IPS-18c (cell line): ENCODE measurements at regions not wholly inside any gene's neighbourhood (a gene's known extent, or its start where the extent isn't known, plus 50 kb on each side); places are given as distances from the start of the nearest gene placed in this dataset.
"Not testable (repeated sequence)": the region's sequence is repeated elsewhere in the genome, so short reads cannot be mapped to it uniquely, and the experiment has no call there.

Source experiments
- H3K4me3 ChIP-seq: 2 replicates; pipeline ENCODE4 v1.7.0; 2013; ENCODE audit warnings: low read depth, mild to moderate bottlenecking, low read length, moderate library complexity; ENCODE audit not compliant: insufficient read depth
- H3K9me3 ChIP-seq: one replicate; pipeline ENCODE4 v1.6.1; 2013; ENCODE audit warnings: mild to moderate bottlenecking, low read length, moderate library complexity; ENCODE audit not compliant: control insufficient read depth, insufficient read depth

DNA sequence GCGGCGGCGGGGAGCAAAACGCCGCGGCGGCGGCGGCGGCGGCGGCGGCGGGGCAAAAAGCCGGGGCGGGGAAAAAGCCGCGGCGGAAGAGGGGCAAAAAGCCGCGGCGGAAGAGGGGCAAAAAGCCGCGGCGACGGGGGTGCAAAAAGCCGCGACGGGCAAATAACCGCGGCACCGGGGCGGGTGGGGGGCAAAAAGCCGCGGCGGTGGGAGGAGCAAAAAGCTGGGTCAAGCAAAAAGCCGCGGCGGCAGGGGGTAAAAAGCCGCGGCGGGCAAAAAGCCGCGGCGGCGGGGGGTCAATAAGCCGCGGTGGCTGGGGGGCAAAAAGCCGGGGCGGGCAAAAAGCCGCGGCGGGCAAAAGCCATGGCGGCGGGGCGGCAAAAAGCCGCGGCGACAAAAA, 1633.2 kb downstream of the RPIA start:
- not testable (repeated sequence) for H3K4me3 ChIP-seq, H3K9me3 ChIP-seq

DNA sequence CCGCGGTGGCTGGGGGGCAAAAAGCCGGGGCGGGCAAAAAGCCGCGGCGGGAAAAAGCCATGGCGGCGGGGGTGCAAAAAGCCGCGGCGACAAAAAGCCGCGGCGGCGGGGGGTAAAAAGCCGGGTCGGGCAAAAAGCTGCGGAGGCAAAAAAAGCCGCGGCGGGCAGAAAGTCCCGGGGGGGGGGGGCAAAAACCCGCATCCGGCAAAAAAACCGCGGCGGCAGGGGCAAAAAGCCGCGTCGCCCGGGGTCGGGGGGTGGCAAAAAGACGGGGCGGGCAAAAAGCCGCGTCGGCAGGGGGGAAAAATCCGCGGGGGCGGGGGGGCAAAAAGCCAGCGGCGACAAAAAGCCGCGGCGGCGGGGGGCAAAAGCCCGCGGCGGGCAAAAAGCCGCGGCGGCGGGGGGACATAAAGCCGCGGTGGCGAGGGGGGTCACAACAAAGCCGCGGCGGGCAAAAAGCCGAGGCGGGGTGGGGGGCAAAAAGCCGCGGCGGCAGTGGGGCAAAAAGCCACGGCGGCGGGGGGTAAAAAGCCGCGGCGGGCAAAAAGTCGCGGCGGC, 1634.4 kb downstream of the RPIA start:
- not testable (repeated sequence) for H3K4me3 ChIP-seq, H3K9me3 ChIP-seq

DNA sequence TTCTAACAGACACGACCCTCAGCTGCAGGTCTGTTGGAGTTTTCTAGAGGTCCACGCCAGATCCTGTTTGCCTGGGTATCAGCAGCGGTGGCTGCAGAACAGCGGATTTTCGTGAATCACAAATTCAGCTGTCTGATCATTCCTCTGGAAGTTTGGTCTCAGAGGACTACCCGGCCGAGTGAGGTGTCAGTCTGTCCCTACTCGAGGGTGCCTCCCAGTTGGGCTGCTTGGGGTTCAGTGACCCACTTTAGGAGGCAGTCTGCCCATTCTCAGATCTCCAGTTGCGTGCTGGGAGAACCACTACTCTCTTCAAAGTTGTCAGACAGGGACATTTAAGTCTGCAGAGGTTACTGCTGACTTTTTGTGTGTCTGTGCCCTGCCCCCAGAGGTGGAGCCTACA, 1664.1 kb downstream of the RPIA start:
- H3K9me3 ChIP-seq, H3K4me3 ChIP-seq: not testable (repeated sequence)

DNA sequence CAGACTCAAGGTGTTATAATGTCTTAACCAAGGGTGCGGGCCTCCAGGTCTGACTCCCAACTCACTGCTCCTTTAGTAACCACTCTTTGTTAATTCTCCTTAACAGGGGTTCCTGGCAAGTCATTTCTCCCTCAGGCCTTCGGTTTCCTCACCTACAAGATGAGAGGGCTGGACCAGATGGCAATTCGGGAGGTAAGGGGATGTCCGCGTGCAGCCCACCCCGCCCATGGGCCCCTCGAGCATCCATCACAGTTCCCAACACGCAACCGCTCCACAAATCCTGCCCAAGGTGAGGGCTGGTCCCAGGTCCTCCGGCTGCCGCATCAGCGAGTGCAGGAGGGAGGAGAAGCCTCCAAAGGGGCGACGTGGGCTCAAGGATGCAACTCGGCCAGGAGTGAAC, 1667.9 kb downstream of the RPIA start:
- H3K9me3 ChIP-seq, H3K4me3 ChIP-seq: not testable (repeated sequence)

DNA sequence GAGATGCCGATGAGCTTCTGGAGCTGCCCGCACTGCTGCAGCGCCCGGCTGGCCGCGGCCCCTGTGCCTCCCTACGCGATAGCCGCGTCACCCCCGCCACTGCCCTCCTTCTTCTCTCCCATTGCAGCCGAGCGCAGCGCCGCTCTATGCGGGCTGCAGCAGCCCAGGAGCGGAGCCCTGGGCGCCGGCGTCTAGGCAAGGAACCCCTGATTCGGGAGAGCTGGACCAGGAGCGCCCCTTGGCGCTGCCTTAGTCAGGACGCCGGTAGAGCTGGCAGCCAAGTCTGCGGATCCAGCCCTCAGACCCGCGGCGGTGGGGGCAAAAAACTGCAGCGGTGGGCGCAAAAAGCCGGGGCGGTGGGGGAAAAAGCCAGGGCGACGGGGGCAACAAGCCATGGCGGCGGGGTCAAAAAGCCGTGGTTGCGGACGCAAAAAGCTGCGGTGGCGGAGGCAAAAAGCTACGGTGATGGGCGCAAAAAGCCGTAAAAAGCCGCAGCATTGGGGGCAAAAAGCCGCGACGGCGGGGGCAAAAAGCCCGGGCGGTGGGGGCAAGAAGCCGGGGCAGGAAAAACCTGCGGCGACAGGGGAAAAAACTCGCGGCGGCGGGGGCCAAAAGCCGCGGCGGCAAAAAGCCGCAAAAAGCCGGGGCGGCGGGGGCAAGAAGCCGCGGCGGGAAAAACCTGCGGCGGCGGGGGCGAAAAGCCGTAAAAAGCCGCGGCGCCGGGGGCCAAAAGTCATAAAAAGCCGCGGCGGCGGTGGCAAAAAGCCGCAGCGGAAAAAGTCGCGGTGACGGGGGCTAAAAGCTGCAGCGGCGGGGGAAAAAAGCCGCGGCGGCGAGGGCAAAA, 1668.6 kb downstream of the RPIA start:
- not testable (repeated sequence) for H3K4me3 ChIP-seq, H3K9me3 ChIP-seq

DNA sequence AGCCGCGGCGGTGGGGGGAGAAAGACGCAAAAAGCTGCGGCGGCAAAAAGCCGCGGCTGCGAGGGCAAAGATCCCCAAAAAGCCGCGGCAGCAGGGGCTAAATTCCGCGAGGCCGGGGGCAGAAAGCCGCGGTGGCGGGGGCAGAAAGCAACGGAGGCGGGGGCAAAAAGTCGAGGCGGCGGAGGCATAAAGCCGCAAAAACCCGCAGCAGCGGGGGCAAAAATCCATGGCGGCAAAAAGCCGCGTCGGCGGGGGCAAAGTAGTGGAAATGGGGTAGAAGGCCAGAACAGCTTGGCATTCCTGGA, 1669.2 kb downstream of the RPIA start:
- H3K9me3 ChIP-seq, H3K4me3 ChIP-seq: not testable (repeated sequence)
